ENCODE measurements at regions not wholly inside any gene's neighbourhood (a gene's known extent, or its start where the extent isn't known, plus 50 kb on each side); places are given as distances from the start of the nearest gene placed in this dataset.

DNA sequence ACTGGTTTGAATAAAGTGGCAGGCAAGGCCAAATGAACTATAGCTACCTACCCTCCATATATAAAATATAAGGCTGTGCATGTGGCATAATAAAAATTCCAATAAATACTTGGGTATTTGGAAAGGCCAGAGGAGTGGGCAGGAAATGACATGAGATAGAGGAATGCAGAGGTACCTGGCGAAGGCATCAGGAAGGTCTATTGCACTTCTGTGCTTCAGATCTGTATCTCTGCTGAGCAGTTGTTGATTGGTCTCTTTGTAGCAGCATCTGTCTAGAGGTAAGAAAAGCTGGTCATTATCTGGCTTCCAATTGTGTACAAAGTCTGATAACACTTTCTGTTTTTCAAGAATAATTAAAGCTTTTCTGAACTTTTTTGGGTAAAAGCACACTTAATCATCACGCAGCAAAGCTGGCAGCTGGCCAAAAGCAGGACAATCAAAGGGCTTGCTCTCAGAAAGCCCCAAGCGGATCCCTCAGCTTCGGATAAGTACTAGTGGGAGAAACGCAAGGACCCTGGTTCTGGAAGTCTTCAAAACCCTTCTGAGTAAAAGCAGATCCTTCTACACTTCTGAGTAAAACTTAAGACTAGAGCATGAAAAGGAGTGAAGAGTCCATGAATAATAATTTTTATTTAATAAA lies 120.1 kb upstream of the TCF21 start:
- Histone ChIP-seq H3K9me3 (ENCODE audit: control insufficient read depth in 4 of 4, low read length in 3 of 4) (no peaks in the 10 kb centered on the region), H3K9ac (ENCODE audit: low read depth in 1 of 2, low read length in 2 of 2) (no peak overlapping the region), H3K4me1 (ENCODE audit: control insufficient read depth in 4 of 4, insufficient read depth in 4 of 4, low read length in 3 of 4) (no peaks in the 10 kb centered on the region), H3K27ac (ENCODE audit: low read depth in 1 of 2, low read length in 2 of 2) (no peak overlapping the region), H3K27me3 (ENCODE audit: control insufficient read depth in 4 of 4, insufficient read depth in 4 of 4, low read length in 3 of 4) (peaks cover 0 to 2% (median 0%) of the 10 kb centered on the region in 4 donors), H3K36me3 (ENCODE audit: control insufficient read depth in 4 of 4, insufficient read depth in 3 of 4, low read depth in 1 of 4, low read length in 3 of 4) (no peaks in the 10 kb centered on the region), H3K4me3 (ENCODE audit: low read depth in 1 of 3, low read length in 3 of 3) (no peak overlapping the region)
- DNase-seq (ENCODE audit: low spot score): no peak
- 58% methylated on average over 5 of the region's 5 CpGs for WGBS
- no peak for TF ChIP-seq HNF4G (IDR thresholded peaks at IDR 0.05)
- TF ChIP-seq RAD21 (IDR thresholded peaks at IDR 0.05): no peak
- TF ChIP-seq, protein P1, sequence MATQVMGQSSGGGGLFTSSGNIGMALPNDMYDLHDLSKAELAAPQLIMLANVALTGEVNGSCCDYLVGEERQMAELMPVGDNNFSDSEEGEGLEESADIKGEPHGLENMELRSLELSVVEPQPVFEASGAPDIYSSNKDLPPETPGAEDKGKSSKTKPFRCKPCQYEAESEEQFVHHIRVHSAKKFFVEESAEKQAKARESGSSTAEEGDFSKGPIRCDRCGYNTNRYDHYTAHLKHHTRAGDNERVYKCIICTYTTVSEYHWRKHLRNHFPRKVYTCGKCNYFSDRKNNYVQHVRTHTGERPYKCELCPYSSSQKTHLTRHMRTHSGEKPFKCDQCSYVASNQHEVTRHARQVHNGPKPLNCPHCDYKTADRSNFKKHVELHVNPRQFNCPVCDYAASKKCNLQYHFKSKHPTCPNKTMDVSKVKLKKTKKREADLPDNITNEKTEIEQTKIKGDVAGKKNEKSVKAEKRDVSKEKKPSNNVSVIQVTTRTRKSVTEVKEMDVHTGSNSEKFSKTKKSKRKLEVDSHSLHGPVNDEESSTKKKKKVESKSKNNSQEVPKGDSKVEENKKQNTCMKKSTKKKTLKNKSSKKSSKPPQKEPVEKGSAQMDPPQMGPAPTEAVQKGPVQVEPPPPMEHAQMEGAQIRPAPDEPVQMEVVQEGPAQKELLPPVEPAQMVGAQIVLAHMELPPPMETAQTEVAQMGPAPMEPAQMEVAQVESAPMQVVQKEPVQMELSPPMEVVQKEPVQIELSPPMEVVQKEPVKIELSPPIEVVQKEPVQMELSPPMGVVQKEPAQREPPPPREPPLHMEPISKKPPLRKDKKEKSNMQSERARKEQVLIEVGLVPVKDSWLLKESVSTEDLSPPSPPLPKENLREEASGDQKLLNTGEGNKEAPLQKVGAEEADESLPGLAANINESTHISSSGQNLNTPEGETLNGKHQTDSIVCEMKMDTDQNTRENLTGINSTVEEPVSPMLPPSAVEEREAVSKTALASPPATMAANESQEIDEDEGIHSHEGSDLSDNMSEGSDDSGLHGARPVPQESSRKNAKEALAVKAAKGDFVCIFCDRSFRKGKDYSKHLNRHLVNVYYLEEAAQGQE (IDR thresholded peaks at IDR 0.05): no peak
- TF ChIP-seq HNF4A (conservative IDR thresholded peaks at IDR 0.05): no peak
- no peak for TF ChIP-seq NR2F2 (IDR thresholded peaks at IDR 0.05)
- TF ChIP-seq YY1 (IDR thresholded peaks at IDR 0.05): no peak
- TF ChIP-seq TAF1 (conservative IDR thresholded peaks at IDR 0.05): no peak
- TF ChIP-seq RXRA (IDR thresholded peaks at IDR 0.05): no peak
- TF ChIP-seq, protein P2, sequence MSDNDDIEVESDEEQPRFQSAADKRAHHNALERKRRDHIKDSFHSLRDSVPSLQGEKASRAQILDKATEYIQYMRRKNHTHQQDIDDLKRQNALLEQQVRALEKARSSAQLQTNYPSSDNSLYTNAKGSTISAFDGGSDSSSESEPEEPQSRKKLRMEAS (IDR thresholded peaks at IDR 0.05): no peak
- TF ChIP-seq, protein P3, sequence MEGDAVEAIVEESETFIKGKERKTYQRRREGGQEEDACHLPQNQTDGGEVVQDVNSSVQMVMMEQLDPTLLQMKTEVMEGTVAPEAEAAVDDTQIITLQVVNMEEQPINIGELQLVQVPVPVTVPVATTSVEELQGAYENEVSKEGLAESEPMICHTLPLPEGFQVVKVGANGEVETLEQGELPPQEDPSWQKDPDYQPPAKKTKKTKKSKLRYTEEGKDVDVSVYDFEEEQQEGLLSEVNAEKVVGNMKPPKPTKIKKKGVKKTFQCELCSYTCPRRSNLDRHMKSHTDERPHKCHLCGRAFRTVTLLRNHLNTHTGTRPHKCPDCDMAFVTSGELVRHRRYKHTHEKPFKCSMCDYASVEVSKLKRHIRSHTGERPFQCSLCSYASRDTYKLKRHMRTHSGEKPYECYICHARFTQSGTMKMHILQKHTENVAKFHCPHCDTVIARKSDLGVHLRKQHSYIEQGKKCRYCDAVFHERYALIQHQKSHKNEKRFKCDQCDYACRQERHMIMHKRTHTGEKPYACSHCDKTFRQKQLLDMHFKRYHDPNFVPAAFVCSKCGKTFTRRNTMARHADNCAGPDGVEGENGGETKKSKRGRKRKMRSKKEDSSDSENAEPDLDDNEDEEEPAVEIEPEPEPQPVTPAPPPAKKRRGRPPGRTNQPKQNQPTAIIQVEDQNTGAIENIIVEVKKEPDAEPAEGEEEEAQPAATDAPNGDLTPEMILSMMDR (IDR thresholded peaks at IDR 0.05; ENCODE audit: low read depth, low read length, missing input control): no peak
- no peak for TF ChIP-seq SP1 (IDR thresholded peaks at IDR 0.05)
- no peak for TF ChIP-seq FOXA1 (IDR thresholded peaks at IDR 0.05)
- no peak for TF ChIP-seq FOXA2 (IDR thresholded peaks at IDR 0.05)
- TF ChIP-seq JUND (IDR thresholded peaks at IDR 0.05): no peak
- TF ChIP-seq, protein P4, sequence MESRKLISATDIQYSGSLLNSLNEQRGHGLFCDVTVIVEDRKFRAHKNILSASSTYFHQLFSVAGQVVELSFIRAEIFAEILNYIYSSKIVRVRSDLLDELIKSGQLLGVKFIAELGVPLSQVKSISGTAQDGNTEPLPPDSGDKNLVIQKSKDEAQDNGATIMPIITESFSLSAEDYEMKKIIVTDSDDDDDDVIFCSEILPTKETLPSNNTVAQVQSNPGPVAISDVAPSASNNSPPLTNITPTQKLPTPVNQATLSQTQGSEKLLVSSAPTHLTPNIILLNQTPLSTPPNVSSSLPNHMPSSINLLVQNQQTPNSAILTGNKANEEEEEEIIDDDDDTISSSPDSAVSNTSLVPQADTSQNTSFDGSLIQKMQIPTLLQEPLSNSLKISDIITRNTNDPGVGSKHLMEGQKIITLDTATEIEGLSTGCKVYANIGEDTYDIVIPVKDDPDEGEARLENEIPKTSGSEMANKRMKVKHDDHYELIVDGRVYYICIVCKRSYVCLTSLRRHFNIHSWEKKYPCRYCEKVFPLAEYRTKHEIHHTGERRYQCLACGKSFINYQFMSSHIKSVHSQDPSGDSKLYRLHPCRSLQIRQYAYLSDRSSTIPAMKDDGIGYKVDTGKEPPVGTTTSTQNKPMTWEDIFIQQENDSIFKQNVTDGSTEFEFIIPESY (IDR thresholded peaks at IDR 0.05): no peak

DNA sequence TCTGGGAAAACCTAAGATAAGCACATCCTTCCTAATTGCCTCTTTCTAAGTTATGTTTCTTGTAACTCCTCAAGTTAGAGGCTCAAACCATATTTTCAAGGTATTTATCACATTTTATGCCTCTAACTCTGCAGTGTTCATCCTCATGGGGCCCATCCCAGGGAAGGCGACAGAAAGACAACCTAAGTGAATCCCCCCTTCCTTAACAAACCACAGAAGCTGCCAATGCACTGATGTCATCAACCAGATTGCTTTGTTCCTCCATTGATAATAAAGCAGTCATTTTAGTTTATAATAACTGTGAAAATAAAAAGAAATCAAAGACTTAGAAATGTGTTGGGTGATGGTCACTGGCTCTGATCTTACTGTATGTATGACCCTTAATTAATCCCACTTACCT lies 119.5 kb upstream of the TCF21 start:
- 70% methylated on average over 1 of the region's 1 CpG for WGBS
- H3K4me1 ChIP-seq (ENCODE audit: control insufficient read depth in 4 of 4, insufficient read depth in 4 of 4, low read length in 3 of 4): no peaks in the 10 kb centered on the region
- H3K27me3 ChIP-seq (ENCODE audit: control insufficient read depth in 4 of 4, insufficient read depth in 4 of 4, low read length in 3 of 4): peaks cover 0 to 2% (median 0%) of the 10 kb centered on the region in 4 donors
- H3K36me3 ChIP-seq (ENCODE audit: control insufficient read depth in 4 of 4, insufficient read depth in 3 of 4, low read depth in 1 of 4, low read length in 3 of 4): no peaks in the 10 kb centered on the region
- DNase-seq (ENCODE audit: low spot score): no peak
- no peak overlapping the region for H3K4me3 ChIP-seq (ENCODE audit: low read depth in 1 of 3, low read length in 3 of 3)
- TF ChIP-seq SP1 (IDR thresholded peaks at IDR 0.05) (no peak), RAD21 (IDR thresholded peaks at IDR 0.05) (no peak), TAF1 (conservative IDR thresholded peaks at IDR 0.05) (no peak), FOXA1 (IDR thresholded peaks at IDR 0.05) (no peak), FOXA2 (IDR thresholded peaks at IDR 0.05) (no peak)
- TF ChIP-seq, protein P1 (IDR thresholded peaks at IDR 0.05): no peak
- TF ChIP-seq, protein P3 (IDR thresholded peaks at IDR 0.05; ENCODE audit: low read depth, low read length, missing input control): no peak
- TF ChIP-seq, protein P4 (IDR thresholded peaks at IDR 0.05): no peak
- H3K9ac ChIP-seq (ENCODE audit: low read depth in 1 of 2, low read length in 2 of 2): no peak overlapping the region
- no peak overlapping the region for H3K27ac ChIP-seq (ENCODE audit: low read depth in 1 of 2, low read length in 2 of 2)
- H3K9me3 ChIP-seq (ENCODE audit: control insufficient read depth in 4 of 4, low read length in 3 of 4): no peaks in the 10 kb centered on the region
